ENCODE measurements at regions not wholly inside any gene's neighbourhood (a gene's known extent, or its start where the extent isn't known, plus 50 kb on each side); places are given as distances from the start of the nearest gene placed in this dataset.

- Mint-ChIP-seq H3K9me3 (no peaks in the 10 kb centered on the region), H3K36me3 (ENCODE audit: low read depth) (no peaks in the 10 kb centered on the region), H3K27me3 (ENCODE audit: low read depth) (peaks cover 52% of the 10 kb centered on the region), H3K4me1 (no peaks in the 10 kb centered on the region), H3K4me3 (no peak overlapping the region), H3K27ac (no peak overlapping the region)
- no peak for TF ChIP-seq CTCF (IDR thresholded peaks at IDR 0.05; ENCODE audit: unreplicated experiment in 3 of 3)
Measured at GRCh38 chr12:107931761-107932160, 157.3 kb downstream of the ASCL4 start.

- H3K9me3 Mint-ChIP-seq = peaks cover 5% of the 10 kb centered on the region
- H3K27me3 Mint-ChIP-seq (ENCODE audit: low read depth) = peaks cover 53% of the 10 kb centered on the region
- H3K27ac Mint-ChIP-seq = no peak overlapping the region
- H3K4me1 Mint-ChIP-seq = no peaks in the 10 kb centered on the region
- H3K36me3 Mint-ChIP-seq (ENCODE audit: low read depth) = no peaks in the 10 kb centered on the region
- no peak for TF ChIP-seq CTCF (IDR thresholded peaks at IDR 0.05; ENCODE audit: unreplicated experiment in 3 of 3)
- no peak overlapping the region for H3K4me3 Mint-ChIP-seq
Measured at GRCh38 chr12:107938446-107938845, 163.9 kb downstream of the ASCL4 start.

GRCh38 chr12:107948391-107948945, 174.0 kb downstream of the ASCL4 start:
- Mint-ChIP-seq H3K4me1 (peaks cover 4% of the 10 kb centered on the region), H3K9me3 (peaks cover 4% of the 10 kb centered on the region), H3K4me3 (no peak overlapping the region), H3K27ac (peak overlapping the region; percentile 5 to 18 (median 14)), H3K27me3 (ENCODE audit: low read depth) (peaks cover 27% of the 10 kb centered on the region), H3K36me3 (ENCODE audit: low read depth) (no peaks in the 10 kb centered on the region)
- no peak for TF ChIP-seq CTCF (IDR thresholded peaks at IDR 0.05; ENCODE audit: unreplicated experiment in 3 of 3)

- no peak overlapping the region for H3K4me3 Mint-ChIP-seq
- peaks cover 4% of the 10 kb centered on the region for H3K9me3 Mint-ChIP-seq
- no peak overlapping the region for H3K27ac Mint-ChIP-seq
- peaks cover 33% of the 10 kb centered on the region for H3K27me3 Mint-ChIP-seq (ENCODE audit: low read depth)
- no peak for TF ChIP-seq CTCF (IDR thresholded peaks at IDR 0.05; ENCODE audit: unreplicated experiment in 3 of 3)
- H3K36me3 Mint-ChIP-seq (ENCODE audit: low read depth) = no peaks in the 10 kb centered on the region
- peaks cover 4% of the 10 kb centered on the region for H3K4me1 Mint-ChIP-seq
Measured at GRCh38 chr12:107951024-107951423, 176.5 kb downstream of the ASCL4 start.

- no peak overlapping the region for H3K4me3 Mint-ChIP-seq
- H3K36me3 Mint-ChIP-seq (ENCODE audit: low read depth) = no peaks in the 10 kb centered on the region
- H3K9me3 Mint-ChIP-seq = peaks cover 4% of the 10 kb centered on the region
- no peaks in the 10 kb centered on the region for H3K4me1 Mint-ChIP-seq
- no peak for TF ChIP-seq CTCF (IDR thresholded peaks at IDR 0.05; ENCODE audit: unreplicated experiment in 3 of 3)
- H3K27ac Mint-ChIP-seq = no peak overlapping the region
- peaks cover 30% of the 10 kb centered on the region for H3K27me3 Mint-ChIP-seq (ENCODE audit: low read depth)
Measured at GRCh38 chr12:107955966-107956643, 173.0 kb upstream of the WSCD2 start.

- H3K27me3 Mint-ChIP-seq (ENCODE audit: low read depth) = peaks cover 30% of the 10 kb centered on the region
- H3K4me1 Mint-ChIP-seq = no peaks in the 10 kb centered on the region
Measured at GRCh38 chr12:107957459-107957858, 171.6 kb upstream of the WSCD2 start.

More at GRCh38 chr12:107957459-107957858, 171.6 kb upstream of the WSCD2 start:
- H3K9me3 Mint-ChIP-seq = no peaks in the 10 kb centered on the region
- H3K4me3 Mint-ChIP-seq = no peak overlapping the region
- no peak for TF ChIP-seq CTCF (IDR thresholded peaks at IDR 0.05; ENCODE audit: unreplicated experiment in 3 of 3)
- no peak overlapping the region for H3K27ac Mint-ChIP-seq
- H3K36me3 Mint-ChIP-seq (ENCODE audit: low read depth) = no peaks in the 10 kb centered on the region

Data from nephron (organoid).